ENCODE measurements at regions not wholly inside any gene's neighbourhood (a gene's known extent, or its start where the extent isn't known, plus 50 kb on each side); places are given as distances from the start of the nearest gene placed in this dataset.
A peak's percentile ranks its signal among the peaks of the same experiment; 100 is the strongest.

DNA sequence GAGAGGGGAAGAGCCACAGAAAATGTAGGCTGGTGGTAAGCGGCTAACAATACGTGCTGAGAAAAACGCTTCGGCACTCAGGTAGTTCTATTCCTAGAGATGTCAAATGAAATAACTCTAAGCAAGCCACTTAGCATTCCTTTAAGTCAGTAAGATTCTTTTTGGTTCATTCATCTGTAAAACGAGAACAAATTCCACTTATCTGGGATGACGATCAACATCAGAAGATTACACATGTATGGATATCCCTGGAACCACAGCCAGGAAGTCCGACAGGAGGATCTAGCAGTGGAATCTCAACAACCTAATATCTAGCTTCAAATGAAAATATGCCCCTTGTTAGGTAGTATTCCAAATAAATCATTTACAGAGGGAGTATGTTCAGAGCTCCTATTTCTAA lies 74.6 kb upstream of the CDKN3 start:
- no peak for DNase-seq

DNA sequence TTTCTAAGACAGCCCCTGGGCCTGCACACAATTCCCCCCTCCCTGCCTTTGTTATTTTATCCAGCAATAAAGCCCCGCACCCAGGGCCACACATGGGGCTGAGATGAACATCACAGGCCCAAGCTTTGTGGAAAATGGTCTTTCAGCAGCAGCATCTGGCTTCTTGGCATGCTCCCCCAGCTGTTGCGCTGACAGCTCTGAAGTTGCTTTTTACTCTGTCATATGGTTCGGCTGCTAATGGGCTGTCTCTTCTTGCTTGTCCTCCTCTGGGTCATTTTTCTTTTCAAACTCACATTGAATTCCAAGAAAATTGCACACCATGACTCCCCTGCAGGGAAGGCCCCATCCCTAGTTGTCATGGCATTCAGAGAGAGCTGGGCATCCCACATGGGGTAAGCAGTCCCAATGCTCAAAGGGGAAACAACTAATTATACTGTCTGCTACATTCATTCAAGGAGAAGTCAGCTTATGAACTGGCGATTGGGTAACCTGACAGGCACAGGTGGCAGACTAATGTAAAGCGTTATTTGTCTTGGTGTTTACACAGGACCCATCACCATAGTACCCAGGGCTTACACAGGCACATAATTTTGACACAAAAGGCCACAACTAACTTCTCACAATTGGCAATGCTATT lies 74.0 kb upstream of the CDKN3 start:
- DNase-seq = no peak

DNA sequence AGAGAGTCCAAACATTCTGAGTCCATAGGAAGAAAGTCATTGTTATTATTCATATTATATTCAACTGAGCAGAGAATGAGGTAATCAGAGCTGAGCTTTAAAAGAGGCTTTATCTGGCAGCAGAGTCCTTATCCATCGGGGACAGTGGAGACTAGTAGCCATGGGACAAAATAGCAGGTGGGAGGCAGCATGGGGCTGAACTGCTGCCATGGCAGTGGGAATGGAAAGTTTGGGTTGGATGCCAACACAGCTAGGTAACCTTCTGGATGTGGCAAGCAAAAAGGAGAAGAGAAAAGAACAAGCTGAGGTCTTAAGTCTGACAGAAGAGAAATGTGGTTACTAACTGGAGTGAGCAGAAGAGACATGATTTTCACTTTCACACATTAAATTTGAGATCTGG lies 71.0 kb upstream of the CDKN3 start:
- no peak for DNase-seq

DNA sequence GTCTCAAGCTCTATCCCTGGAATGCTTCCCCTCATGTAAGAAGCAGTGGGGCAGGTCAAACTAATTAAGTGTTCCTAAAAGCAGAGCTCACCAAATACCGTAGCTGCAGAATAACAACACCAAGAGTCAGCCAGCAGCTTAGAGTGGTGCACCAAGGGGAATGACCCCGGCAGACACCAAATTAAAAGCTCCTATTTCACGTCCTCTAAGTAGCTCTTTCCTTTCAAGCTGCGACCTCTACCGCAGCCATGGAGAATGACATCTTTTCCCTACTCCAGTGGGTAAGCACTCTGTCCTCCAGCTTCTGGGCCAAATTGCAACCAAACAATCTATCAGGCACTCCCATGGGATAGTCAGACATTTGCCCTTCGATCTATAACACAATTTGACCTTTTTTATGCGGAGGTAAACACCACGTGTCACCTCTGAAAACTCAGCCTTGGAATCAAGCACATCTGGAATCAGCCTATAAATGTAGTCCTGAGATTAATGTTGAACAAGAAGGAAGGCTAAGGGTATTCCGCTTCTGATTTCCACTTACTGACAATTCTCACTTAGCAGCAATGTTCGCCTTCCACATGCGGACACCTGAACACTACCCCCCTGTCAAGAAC lies 67.6 kb upstream of the CDKN3 start:
- DNase-seq = peak; percentile 19 to 28

DNA sequence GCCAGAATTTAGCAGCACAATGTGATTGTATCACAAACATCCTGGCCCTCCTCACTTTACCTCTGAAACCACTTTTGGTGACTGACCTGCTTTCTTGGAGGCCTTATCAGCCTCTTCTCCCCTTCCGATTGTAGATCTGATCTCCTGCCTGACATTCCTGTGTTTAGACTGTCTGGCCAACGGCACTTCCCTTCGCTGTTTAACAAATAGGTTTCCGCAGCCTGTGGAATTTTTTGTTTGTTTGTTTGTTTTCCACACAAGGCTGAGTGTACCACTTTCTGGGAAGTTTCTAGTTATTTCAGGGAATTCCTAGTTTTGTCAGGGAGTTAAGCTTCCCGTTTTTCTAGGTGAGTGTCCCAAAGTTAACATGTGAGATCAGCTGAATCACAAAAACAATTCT lies 65.9 kb upstream of the CDKN3 start:
- DNase-seq = no peak

DNA sequence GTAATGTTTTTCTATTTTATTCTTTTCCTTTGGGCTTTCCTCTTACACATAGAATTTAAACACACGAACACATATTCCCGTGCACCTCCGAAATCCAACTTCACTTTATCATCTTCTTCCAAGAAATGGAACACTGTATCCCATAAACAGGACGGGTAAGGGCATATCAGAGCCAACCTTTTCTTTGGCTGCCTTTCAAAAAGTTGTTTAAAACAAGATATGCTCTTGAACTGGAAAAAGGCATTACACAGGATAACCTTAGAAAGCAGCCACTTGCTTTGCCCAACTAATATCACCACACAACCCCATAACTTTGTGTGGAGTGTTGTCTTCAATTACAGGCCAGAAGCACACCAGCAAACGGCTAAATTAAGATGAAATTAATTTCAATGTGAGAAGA lies 65.3 kb upstream of the CDKN3 start:
- DNase-seq = no peak

DNA sequence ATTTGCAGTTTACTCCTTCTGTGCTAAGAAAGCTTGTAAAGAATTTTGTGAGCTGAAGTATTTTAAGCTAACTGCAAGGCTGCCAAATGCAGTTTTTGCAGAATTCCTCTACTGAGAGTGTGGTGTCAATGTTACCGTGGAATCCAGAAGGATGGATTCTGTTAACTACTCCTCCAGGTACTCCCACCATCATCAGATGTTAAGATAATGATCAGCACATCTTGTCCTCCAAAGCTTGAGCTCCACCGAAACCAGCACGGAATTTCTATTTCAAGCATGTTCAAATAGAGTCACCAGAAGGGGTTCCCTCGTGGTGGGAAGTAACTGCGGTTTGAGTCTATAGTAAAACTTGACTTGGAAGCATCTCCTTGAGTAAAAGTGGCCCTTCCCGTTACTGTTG lies 64.3 kb upstream of the CDKN3 start:
- DNase-seq = no peak

DNA sequence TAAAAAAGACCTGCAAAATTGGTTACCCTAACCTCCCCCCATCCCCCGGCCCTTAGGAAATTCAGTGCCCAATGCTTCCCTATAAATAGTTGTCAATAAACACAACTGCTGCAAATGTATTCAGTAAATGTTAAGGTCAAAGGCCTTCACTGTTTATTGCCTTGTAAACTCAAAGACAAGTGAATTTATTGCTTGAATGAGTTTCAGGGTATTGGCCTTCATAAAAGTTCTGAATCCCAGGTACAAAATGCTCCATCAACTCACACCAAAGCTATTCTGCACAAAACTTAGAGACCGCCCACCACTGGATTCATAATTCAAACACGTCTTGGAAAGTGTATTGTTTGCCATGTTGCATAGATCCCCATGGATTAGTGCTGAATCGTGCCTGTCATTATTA lies 63.3 kb upstream of the CDKN3 start:
- no peak for DNase-seq

DNA sequence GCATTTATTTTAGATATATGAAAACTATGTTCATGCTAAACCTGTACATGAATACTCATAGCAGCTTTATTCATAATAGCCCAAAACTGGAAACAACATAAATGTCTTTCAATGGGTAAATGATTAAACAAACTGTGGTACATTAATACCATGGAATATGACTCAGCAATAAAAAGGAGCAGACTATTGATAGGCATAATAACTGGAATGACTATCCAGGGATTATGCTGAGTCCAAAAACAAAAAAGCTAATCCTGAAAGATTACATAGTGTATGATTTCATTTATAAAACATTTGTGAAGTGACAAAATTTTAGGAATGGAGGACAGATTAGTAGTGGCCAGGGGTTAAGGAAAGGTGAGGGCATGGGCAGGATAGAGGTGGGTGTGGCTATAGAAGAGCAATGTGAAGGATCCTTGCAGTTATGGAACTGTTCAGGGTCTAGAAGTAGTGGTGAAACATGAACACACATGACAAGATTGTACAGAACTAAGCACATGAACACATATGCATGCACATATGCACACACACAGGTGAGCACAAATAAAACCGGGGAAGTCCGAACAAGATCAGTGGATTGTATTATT lies 61.1 kb upstream of the CDKN3 start:
- no peak for DNase-seq

DNA sequence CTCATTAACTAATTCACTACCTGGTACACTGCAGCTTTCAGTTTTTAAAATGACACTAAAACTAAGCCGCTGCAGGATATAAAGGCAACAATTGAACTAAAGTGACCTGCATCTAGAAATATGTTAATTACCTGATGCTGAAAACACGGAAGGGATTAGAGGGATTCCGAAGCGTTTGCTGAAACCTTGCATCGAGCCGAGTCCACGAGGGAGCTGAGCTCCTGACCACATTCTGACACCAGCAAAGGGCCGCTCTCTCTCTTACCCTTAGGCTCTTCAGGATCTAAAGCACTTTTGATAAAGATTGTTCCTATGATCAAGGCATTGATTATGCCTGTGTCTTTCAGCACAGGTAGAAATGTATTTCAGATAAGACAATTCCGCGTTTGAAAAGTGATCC lies 59.5 kb upstream of the CDKN3 start:
- no peak for DNase-seq

DNA sequence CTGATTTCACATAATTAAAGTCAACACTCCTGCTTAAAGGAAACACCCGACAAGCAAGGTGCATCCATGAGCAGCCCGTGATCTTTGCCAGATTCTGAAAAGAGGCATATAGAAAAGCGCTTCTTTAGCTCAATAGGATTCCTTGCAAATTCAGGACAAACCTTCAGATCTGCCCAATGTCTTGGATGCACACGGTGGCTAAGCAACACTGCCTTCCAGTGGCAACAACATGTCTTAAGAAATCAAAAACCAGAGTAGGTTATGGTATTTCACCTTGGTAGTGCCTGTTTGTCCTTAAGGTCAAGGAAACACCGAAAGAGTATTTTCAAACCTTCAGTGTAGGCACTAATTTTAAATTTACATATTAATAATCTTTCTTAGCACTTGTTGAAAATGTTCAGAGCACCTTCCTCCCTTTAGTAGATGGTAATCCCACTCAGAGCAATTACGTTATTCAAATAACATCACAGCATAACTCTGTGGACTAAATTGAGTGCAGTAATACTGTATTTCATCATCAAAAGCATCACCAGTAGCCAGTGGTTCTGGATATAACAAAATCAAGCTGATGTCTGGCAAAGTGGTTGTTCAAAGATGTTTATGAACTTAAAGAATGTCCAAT lies 58.0 kb upstream of the CDKN3 start:
- DNase-seq = no peak

DNA sequence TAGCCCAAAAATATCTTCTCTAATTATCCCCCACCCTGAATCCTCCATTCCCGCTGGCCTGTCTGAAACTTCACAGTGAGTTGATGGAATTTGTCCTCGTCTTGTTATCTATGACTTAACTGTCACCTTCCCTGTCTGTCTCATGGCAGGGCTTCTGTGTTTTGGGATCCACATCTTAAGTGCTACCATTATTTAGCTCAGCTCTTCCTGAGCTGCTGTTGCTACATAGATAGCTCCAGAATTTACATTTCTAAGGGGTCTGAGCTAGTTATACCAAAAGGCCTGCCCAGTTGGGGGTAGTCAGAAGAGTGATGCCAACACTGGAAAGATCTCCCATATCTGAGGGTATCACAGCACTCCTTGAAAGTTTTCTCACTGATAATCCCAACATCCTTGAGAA lies 57.0 kb upstream of the CDKN3 start:
- DNase-seq = no peak

DNA sequence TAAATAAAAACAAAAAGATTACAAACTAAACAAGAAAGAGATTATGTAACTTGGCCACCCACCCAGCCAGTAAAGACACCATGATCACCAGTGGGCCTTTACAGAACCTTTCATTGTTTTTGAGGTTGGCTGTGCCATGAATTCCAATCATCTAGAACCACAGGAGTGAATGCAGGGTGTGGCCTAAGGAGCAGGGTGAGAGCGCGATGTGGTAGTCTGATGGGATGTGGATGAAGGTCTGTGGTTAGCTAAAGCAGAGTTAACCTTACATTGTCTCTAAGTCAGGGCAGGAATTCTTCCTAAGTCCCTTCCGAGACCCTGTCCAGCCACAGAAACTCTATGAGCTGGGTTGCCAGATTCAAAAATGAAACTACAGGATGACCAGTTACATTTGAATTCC lies 54.0 kb upstream of the CDKN3 start:
- DNase-seq = no peak

DNA sequence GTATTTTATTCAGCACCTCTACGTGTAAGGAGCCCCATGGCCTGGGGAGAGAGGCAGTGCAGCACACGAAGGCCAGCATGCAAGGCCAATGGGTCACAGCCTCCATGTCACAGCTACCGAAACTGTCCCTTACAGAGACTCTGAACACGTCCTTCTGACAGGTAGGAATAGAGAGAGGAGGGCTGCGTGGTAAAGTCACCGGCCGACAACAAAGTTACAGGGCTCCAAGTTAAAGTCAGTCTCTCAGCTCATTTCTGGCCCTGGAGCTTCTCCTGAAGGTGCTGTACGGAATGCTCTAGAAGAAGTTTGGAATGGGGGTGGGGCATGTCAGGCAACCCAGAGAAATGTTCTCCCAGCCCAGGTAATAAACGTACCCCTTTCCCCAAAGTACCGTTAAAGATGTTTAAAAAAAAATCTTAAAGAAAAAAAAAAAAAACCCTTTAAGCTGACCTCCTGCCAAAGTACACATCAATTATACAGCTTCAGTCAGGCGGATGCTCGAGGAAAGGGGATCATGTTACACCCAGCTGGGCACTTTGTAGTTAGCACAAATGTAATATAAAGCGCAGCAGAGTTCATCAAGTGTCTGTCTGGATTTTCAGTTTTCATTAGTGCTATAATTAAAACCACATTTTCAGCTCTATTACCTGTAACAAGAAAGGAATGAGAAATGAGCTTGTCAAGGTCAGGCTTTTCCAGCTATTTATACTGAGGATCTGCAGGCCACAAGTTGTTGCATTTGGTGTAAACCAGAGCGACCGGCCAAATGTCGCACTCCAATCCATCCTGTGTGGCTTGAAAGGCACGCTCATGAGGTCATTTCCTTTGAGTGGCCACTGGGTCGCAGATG lies 53.3 kb upstream of the CDKN3 start:
- no peak for DNase-seq

DNA sequence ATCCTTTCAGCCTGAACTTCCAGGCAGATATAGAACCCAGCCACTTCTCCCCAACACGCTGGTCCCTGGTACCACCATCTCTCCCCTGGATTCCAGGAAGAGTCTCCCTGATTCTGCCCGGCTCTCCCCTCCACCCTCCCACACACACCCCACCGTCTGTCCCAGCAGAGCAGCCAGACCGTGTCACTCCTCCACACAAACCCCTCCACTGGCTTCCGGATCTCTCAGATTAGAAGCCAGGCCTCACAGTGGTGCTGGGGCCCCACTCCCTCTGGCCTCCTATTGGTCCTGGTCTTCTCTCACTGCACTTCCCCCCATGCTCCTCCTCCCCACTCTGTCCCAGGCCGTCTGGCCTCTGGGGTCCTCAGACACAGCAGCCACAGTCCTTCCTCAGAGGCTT lies 52.4 kb upstream of the CDKN3 start:
- DNase-seq = no peak

DNA sequence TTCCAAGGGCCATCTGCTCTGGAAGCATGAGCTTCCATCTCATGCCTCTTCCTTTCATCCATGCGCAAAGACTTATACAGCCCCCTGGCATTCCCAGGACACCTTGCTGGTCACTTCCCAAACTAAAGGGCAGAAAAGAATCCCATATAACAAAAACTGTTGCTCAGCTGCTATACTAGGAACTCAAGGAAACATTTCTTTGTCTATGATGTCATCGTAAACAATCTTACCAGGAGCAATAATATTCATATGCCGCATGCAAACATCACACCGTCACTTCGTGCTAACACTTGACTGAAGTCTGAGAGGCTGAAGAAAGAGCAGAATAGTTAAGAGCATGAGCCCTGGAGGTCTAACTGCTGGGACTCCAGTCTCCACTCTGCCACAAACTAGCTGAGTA lies 50.5 kb upstream of the CDKN3 start:
- DNase-seq = no peak
